ENCODE measurements at regions not wholly inside any gene's neighbourhood (a gene's known extent, or its start where the extent isn't known, plus 50 kb on each side); places are given as distances from the start of the nearest gene placed in this dataset.

DNA sequence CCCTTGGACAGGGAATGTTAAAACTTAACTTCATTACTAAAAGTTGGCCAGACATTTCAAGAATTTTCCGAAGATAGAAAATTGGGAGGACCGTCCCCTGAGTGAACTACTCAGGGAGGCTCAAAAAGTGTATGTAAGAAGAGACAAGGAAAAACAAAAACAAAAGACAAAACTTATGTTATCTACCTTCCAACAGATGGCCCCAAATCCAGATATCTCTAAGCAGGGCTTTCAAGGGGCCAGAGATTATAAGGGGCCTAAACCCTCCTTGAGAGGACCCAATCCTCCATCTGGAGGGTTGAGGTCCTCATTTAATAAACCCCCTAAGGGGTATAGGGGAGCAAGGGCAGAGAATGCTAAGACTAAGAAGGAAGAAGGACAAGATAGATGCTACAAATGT, 203.6 kb downstream of the SH2D4B start:
- no peaks in the 10 kb centered on the region for H3K4me1 ChIP-seq (ENCODE audit: control insufficient read depth, insufficient read depth, low read length)
- H3K4me3 ChIP-seq: no peak overlapping the region
- SMC1A ChIA-PET (ENCODE audit: uncharacterized antibody, unreplicated experiment): no interaction called here
- in situ Hi-C loops (cut with MboI): no loop called here
- no peaks in the 10 kb centered on the region for H3K36me3 ChIP-seq (ENCODE audit: control insufficient read depth in 2 of 2, insufficient read depth in 2 of 2, low read length in 1 of 2)
- FAIRE-seq (no peak), DNase-seq (ENCODE audit: low read depth, low spot score) (no peak), ATAC-seq (no peak)
- 28% methylated on average over 2 of the region's 2 CpGs for whole genome bisulfite sequencing (ENCODE audit: insufficient coverage, insufficient replicate concordance, low lambda C conversion rate, missing lambda C conversion rate)
- H3K27ac ChIP-seq (ENCODE audit: control insufficient read depth, insufficient read depth): no peak overlapping the region
- BruUV-seq (replicated peaks): no TSS peak
- H3K9me3 ChIP-seq (replicated peaks; ENCODE audit: control insufficient read depth, insufficient read depth, low read length): no peaks in the 10 kb centered on the region; the same call in 2 of the 3 replicates
- no peak overlapping the region for H3K9ac ChIP-seq (ENCODE audit: control insufficient read depth, insufficient read depth, low read length)
- H2AFZ ChIP-seq (ENCODE audit: control insufficient read depth, low read depth, low read length): no peak overlapping the region
- POLR2A ChIA-PET: no interaction called here
- H3K79me2 ChIP-seq (ENCODE audit: control insufficient read depth, insufficient read depth, low read length): no peaks in the 10 kb centered on the region
- intact Hi-C loops (cut with micrococcal nuclease; ENCODE audit: unreplicated experiment): no loop called here
- TF ChIP-seq, protein P1, sequence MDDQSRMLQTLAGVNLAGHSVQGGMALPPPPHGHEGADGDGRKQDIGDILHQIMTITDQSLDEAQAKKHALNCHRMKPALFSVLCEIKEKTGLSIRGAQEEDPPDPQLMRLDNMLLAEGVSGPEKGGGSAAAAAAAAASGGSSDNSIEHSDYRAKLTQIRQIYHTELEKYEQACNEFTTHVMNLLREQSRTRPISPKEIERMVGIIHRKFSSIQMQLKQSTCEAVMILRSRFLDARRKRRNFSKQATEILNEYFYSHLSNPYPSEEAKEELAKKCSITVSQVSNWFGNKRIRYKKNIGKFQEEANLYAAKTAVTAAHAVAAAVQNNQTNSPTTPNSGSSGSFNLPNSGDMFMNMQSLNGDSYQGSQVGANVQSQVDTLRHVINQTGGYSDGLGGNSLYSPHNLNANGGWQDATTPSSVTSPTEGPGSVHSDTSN (IDR thresholded peaks at IDR 0.05; ENCODE audit: insufficient replicate concordance, low read depth, low read length): no peak
- TF ChIP-seq CBFB (IDR thresholded peaks at IDR 0.05; ENCODE audit: low read depth): no peak
- TF ChIP-seq BMI1 (IDR thresholded peaks at IDR 0.05; ENCODE audit: borderline replicate concordance): no peak
- no peak for TF ChIP-seq POLR2AphosphoS5 (IDR thresholded peaks at IDR 0.05; ENCODE audit: low read length)
- no peak for TF ChIP-seq NFYA (IDR thresholded peaks at IDR 0.05; ENCODE audit: borderline replicate concordance, low read depth, low read length)
- TF ChIP-seq SMAD1 (IDR thresholded peaks at IDR 0.05; ENCODE audit: low read depth, partially characterized antibody): no peak
- TF ChIP-seq FOXM1 (IDR thresholded peaks at IDR 0.05; ENCODE audit: low read depth, low read length): no peak
- no peak for TF ChIP-seq KLF5 (IDR thresholded peaks at IDR 0.05; ENCODE audit: partially characterized antibody)
- TF ChIP-seq CHD4 (IDR thresholded peaks at IDR 0.05): no peak
- TF ChIP-seq NFIC (IDR thresholded peaks at IDR 0.05; ENCODE audit: low read depth, low read length): no peak
- TF ChIP-seq CEBPB (IDR thresholded peaks at IDR 0.05; ENCODE audit: borderline replicate concordance in 1 of 2, low read depth in 2 of 2, low read length in 2 of 2): no peak
- H3K27me3 ChIP-seq (replicated peaks in 1 of 2; ENCODE audit: control insufficient read depth in 2 of 2, insufficient read depth in 2 of 2, low read length in 1 of 2): no peaks in the 10 kb centered on the region
- CTCF ChIA-PET: no interaction called here
- RAD21 ChIA-PET (ENCODE audit: unreplicated experiment): no interaction called here
- H4K20me1 ChIP-seq (ENCODE audit: control insufficient read depth, insufficient read depth): no peaks in the 10 kb centered on the region
- H3K4me2 ChIP-seq (ENCODE audit: control insufficient read depth, insufficient read depth): no peak overlapping the region
